A549 (cell line): ENCODE measurements at regions not wholly inside any gene's neighbourhood (a gene's known extent, or its start where the extent isn't known, plus 50 kb on each side); places are given as distances from the start of the nearest gene placed in this dataset.

Experiments
- ATAC-seq, 2 experiments: fragments of 200-7000 bp in 1 of 2; fragments of >200 bp in 1 of 2; cut with Nextera tagmentation in 1 of 2; cut with Tn5 transposase in 1 of 2; 3 replicates each; pipeline versions ENCODE4 v1.8.0 to v1.9.1; 2018 to 2020; ENCODE audit warnings: mild to moderate bottlenecking in 1 of 2, moderate library complexity in 1 of 2
- CTCF ChIA-PET: fragments of 300-600 bp; sonication (Branson Sonifier 250); formaldehyde crosslinking; extraction: SDS; loops from one replicate; lab custom pipeline; 2021; ENCODE audit warnings: antibody characterized with exemption, inconsistent platforms; lab: Yijun Ruan, JAX
- POLR2A ChIA-PET: fragments of 350-600 bp; formaldehyde crosslinking; extraction: SDS; loops from one replicate; lab custom pipeline; 2021; ENCODE audit warnings: antibody characterized with exemption, inconsistent platforms; lab: Yijun Ruan, JAX
- DNase-seq, 2 experiments: peaks; one replicate each; pipeline versions ENCODE4 v3.0.0 to v3.0.0-alpha.2; 2011 to 2016; ENCODE audit warnings: low read depth in 1 of 2, low spot score in 1 of 2
- FAIRE-seq: peaks from 2 replicates; lab custom pipeline; 2011; peaks lifted over from hg19 to GRCh38; lab: Jason Lieb, UNC
- H3K27ac ChIP-seq, 2 experiments: fragments of >200 bp; sonication (Bioruptor Twin); formaldehyde crosslinking; 3 replicates each; pipeline ENCODE4 v1.5.1; 2016 to 2017
- H3K4me1 ChIP-seq: fragments of >200 bp; sonication (Bioruptor Twin); formaldehyde crosslinking; 3 replicates; pipeline ENCODE4 v1.6.1; 2016
- H3K4me2 ChIP-seq: fragments of >200 bp; sonication (Bioruptor Twin); formaldehyde crosslinking; 3 replicates; pipeline ENCODE4 v1.6.1; 2016
- H3K4me3 ChIP-seq: fragments of >200 bp; sonication (Bioruptor Twin); formaldehyde crosslinking; 3 replicates; pipeline ENCODE4 v1.5.1; 2016
- H3K9me3 ChIP-seq: fragments of >200 bp; sonication (Bioruptor Twin); formaldehyde crosslinking; 3 replicates; pipeline ENCODE4 v1.6.1; 2016
- BHLHE40 ChIP-seq: IDR thresholded peaks from 2 replicates; pipeline ENCODE4 v1.6.1; 2012; ENCODE audit warnings: low read depth, low read length, inconsistent platforms
- CBX2 ChIP-seq: fragments of 200-600 bp; sonication (generic); IDR thresholded peaks from 2 replicates; pipeline ENCODE4 v1.6.1; 2016; ENCODE audit warnings: low read depth, mild to moderate bottlenecking, borderline replicate concordance
- EHMT2 ChIP-seq: fragments of 200-600 bp; sonication (generic); IDR thresholded peaks from 2 replicates; pipeline ENCODE4 v1.6.1; 2016; ENCODE audit warnings: antibody characterized with exemption, low read depth, mild to moderate bottlenecking, moderate library complexity
- ESRRA ChIP-seq: fragments of 150-350 bp; IDR thresholded peaks from 2 replicates; pipeline ENCODE4 v1.6.1; 2014; ENCODE audit warnings: mild to moderate bottlenecking, low read length, borderline replicate concordance
- HDAC2 ChIP-seq: fragments of 200-600 bp; sonication (generic); IDR thresholded peaks from 2 replicates; pipeline ENCODE4 v1.6.1; 2016
- HEYL ChIP-seq: fragments of 250-450 bp; sonication (Bioruptor Pico); IDR thresholded peaks from 2 replicates; pipeline ENCODE4 v1.8.0; 2021; ENCODE audit warnings: mild to moderate bottlenecking, moderate library complexity
- HOXB13 ChIP-seq: fragments of 250-450 bp; sonication (Bioruptor Pico); IDR thresholded peaks from 2 replicates; pipeline ENCODE4 v1.5.0; 2020; ENCODE audit warnings: low read depth, mild to moderate bottlenecking, moderate library complexity
- JUN ChIP-seq, 2 experiments: fragments of >200 bp; sonication (Bioruptor Twin); formaldehyde crosslinking; IDR thresholded peaks; 2 replicates in 1 of 2; 3 replicates in 1 of 2; pipeline ENCODE4 v1.6.1; 2016 to 2017
- KDM5A ChIP-seq: fragments of 200-600 bp; sonication (generic); IDR thresholded peaks from 2 replicates; pipeline ENCODE4 v1.6.1; 2016; ENCODE audit warnings: antibody characterized with exemption, mild to moderate bottlenecking
- MAZ ChIP-seq: fragments of 150-350 bp; IDR thresholded peaks from 2 replicates; pipeline ENCODE4 v1.6.1; 2014; ENCODE audit warnings: antibody characterized with exemption, low read depth, low read length, borderline replicate concordance
- POLR2A ChIP-seq: IDR thresholded peaks from 2 replicates; pipeline ENCODE4 v1.6.1; 2012; ENCODE audit warnings: mild to moderate bottlenecking, low read length
- RCOR1 ChIP-seq: fragments of 150-350 bp; IDR thresholded peaks from 2 replicates; pipeline ENCODE4 v1.6.1; 2014; ENCODE audit warnings: antibody characterized with exemption, low read length, low read depth
- RFX5 ChIP-seq: fragments of 450-650 bp; IDR thresholded peaks from 2 replicates; pipeline ENCODE4 v1.7.1; 2014; ENCODE audit warnings: antibody characterized with exemption, mild to moderate bottlenecking, moderate library complexity
- SREBF2 ChIP-seq: fragments of 450-650 bp; IDR thresholded peaks from 2 replicates; pipeline ENCODE4 v1.6.1; 2014; ENCODE audit warnings: mild to moderate bottlenecking, moderate library complexity
- ZC3H11A ChIP-seq: fragments of 450-650 bp; IDR thresholded peaks from 2 replicates; pipeline ENCODE4 v1.6.1; 2014; ENCODE audit warnings: antibody characterized with exemption, mild to moderate bottlenecking
- ZFP36 ChIP-seq: fragments of 450-650 bp; IDR thresholded peaks from 2 replicates; pipeline ENCODE4 v1.6.1; 2014; ENCODE audit warnings: borderline replicate concordance; ENCODE audit not compliant: partially characterized antibody
- ZSCAN20 ChIP-seq: fragments of 250-450 bp; sonication (Bioruptor Pico); IDR thresholded peaks from 2 replicates; pipeline ENCODE4 v1.8.0; 2022; ENCODE audit warnings: mild to moderate bottlenecking, moderate library complexity
- WGBS: methylation state at CpG from one replicate; pipeline ENCODE4 v1.1.6; 2017; ENCODE audit errors: missing lambda C conversion rate; 5-methylcytosine and 5-hydroxymethylcytosine counted together
- TF ChIP-seq, protein P1 (sequence below): fragments of >200 bp; sonication (Bioruptor Twin); formaldehyde crosslinking; IDR thresholded peaks from 3 replicates; pipeline ENCODE4 v1.5.1; 2016
- TF ChIP-seq, protein P2 (sequence below): fragments of 250-450 bp; sonication (Bioruptor Pico); IDR thresholded peaks from 2 replicates; pipeline ENCODE4 v1.5.0; 2021; ENCODE audit warnings: mild to moderate bottlenecking, moderate library complexity, borderline replicate concordance
- TF ChIP-seq, protein P3 (sequence below): fragments of 450-650 bp; IDR thresholded peaks from 2 replicates; pipeline ENCODE4 v1.6.1; 2014; ENCODE audit warnings: antibody characterized with exemption
- TF ChIP-seq, protein P4 (sequence below): fragments of >200 bp; sonication (Bioruptor Twin); formaldehyde crosslinking; IDR thresholded peaks from 3 replicates; pipeline ENCODE4 v1.6.1; 2016
- TF ChIP-seq, protein P5 (sequence below): fragments of 250-450 bp; sonication (Bioruptor Pico); IDR thresholded peaks from 2 replicates; pipeline ENCODE4 v1.5.0; 2020; ENCODE audit warnings: low read depth, mild to moderate bottlenecking, moderate library complexity
- TF ChIP-seq, protein P6 (sequence below): fragments of 150-350 bp; IDR thresholded peaks from 2 replicates; pipeline ENCODE4 v1.6.1; 2014; ENCODE audit warnings: low read depth, mild to moderate bottlenecking, low read length
- TF ChIP-seq, protein P7 (sequence below): IDR thresholded peaks from 2 replicates; pipeline ENCODE4 v1.6.1; 2012

DNA sequence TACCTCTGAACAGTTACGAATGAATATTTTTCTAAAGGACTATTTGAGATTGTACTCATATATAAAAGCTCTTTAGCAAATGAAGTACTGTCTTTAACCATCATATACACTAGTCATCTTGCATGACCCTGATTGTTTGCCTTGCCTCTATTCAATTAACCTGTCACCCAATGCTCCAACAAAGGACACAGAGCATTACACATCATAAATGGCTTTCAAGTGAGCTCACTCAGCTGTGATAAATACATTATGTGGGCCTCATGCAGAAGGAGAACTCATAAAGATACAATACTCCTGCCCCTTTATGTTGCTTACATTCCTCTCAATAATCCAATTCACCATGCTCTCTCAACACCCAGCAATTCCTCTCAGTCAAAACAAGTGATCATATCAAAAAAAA, 993.0 kb upstream of the PRMT6 start:
- ATAC-seq (no peak), FAIRE-seq (no peak), DNase-seq (no peak)
- TF ChIP-seq RCOR1 (no peak), EHMT2 (no peak), ZFP36 (no peak), ESRRA (no peak), RFX5 (no peak), CBX2 (no peak), HEYL (CRISPR knock-in tag) (no peak), ZSCAN20 (CRISPR knock-in tag) (no peak), HDAC2 (no peak), MAZ (no peak), SREBF2 (no peak), JUN (IDR thresholded peaks at IDR 0.05) (no peak)
- TF ChIP-seq, protein P1, sequence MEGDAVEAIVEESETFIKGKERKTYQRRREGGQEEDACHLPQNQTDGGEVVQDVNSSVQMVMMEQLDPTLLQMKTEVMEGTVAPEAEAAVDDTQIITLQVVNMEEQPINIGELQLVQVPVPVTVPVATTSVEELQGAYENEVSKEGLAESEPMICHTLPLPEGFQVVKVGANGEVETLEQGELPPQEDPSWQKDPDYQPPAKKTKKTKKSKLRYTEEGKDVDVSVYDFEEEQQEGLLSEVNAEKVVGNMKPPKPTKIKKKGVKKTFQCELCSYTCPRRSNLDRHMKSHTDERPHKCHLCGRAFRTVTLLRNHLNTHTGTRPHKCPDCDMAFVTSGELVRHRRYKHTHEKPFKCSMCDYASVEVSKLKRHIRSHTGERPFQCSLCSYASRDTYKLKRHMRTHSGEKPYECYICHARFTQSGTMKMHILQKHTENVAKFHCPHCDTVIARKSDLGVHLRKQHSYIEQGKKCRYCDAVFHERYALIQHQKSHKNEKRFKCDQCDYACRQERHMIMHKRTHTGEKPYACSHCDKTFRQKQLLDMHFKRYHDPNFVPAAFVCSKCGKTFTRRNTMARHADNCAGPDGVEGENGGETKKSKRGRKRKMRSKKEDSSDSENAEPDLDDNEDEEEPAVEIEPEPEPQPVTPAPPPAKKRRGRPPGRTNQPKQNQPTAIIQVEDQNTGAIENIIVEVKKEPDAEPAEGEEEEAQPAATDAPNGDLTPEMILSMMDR, result no peak
- TF ChIP-seq, protein P2, sequence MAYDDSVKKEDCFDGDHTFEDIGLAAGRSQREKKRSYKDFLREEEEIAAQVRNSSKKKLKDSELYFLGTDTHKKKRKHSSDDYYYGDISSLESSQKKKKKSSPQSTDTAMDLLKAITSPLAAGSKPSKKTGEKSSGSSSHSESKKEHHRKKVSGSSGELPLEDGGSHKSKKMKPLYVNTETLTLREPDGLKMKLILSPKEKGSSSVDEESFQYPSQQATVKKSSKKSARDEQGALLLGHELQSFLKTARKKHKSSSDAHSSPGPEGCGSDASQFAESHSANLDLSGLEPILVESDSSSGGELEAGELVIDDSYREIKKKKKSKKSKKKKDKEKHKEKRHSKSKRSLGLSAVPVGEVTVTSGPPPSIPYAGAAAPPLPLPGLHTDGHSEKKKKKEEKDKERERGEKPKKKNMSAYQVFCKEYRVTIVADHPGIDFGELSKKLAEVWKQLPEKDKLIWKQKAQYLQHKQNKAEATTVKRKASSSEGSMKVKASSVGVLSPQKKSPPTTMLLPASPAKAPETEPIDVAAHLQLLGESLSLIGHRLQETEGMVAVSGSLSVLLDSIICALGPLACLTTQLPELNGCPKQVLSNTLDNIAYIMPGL (CRISPR knock-in tag), result no peak
- TF ChIP-seq, protein P3, sequence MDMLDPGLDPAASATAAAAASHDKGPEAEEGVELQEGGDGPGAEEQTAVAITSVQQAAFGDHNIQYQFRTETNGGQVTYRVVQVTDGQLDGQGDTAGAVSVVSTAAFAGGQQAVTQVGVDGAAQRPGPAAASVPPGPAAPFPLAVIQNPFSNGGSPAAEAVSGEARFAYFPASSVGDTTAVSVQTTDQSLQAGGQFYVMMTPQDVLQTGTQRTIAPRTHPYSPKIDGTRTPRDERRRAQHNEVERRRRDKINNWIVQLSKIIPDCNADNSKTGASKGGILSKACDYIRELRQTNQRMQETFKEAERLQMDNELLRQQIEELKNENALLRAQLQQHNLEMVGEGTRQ, result no peak
- TF ChIP-seq, protein P4, sequence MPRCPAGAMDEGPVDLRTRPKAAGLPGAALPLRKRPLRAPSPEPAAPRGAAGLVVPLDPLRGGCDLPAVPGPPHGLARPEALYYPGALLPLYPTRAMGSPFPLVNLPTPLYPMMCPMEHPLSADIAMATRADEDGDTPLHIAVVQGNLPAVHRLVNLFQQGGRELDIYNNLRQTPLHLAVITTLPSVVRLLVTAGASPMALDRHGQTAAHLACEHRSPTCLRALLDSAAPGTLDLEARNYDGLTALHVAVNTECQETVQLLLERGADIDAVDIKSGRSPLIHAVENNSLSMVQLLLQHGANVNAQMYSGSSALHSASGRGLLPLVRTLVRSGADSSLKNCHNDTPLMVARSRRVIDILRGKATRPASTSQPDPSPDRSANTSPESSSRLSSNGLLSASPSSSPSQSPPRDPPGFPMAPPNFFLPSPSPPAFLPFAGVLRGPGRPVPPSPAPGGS, result no peak
- TF ChIP-seq, protein P5, sequence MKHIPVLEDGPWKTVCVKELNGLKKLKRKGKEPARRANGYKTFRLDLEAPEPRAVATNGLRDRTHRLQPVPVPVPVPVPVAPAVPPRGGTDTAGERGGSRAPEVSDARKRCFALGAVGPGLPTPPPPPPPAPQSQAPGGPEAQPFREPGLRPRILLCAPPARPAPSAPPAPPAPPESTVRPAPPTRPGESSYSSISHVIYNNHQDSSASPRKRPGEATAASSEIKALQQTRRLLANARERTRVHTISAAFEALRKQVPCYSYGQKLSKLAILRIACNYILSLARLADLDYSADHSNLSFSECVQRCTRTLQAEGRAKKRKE (CRISPR knock-in tag), result no peak
- CTCF ChIA-PET, result interaction anchor here (0.6 kb wide), 1 partner anchor 145 kb away, joined by 3 read pairs; no protein-coding TSS in a partner anchor
- POLR2A ChIA-PET, result no interaction called here
- no peaks in the 10 kb centered on the region for H3K4me1 ChIP-seq
- 0% methylated on average over 1 of the region's 1 CpG for WGBS
- H3K9me3 ChIP-seq, result no peaks in the 10 kb centered on the region
- no peak overlapping the region for H3K4me2 ChIP-seq
- H3K27ac ChIP-seq, result no peak overlapping the region
- H3K4me3 ChIP-seq, result no peak overlapping the region

DNA sequence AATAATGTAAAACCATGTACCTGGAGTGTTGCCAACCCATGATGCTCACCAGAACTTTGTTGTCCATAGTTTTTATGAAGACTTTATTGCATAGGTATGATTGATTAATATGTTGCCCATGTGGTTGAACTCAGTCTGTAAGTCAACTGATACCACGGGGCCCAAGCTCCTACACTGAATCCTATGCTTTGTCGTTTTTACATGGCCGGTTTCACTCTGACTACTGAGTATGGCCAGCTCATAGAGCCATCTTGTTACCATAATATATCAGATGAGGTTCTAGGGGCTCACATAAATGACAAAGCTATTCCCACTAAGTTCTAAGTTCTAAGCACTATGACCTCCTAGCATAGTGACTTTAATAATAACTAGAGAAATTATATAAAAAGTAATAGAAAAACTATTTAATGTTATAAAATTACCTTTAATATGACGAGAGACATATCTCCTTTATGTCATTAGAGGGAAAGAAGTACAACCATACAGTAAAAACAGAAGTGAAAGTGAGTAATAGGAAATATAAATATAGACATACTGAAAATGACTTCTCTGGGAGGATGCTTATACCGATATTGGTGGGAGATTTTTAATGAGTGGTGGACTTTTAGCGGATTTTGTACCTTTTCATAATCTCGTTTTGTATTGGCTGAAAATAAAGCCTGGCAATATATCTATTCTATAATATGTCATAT, 983.4 kb upstream of the PRMT6 start:
- Histone ChIP-seq H3K27ac (no peak overlapping the region), H3K4me2 (no peak overlapping the region), H3K9me3 (no peaks in the 10 kb centered on the region), H3K4me3 (no peak overlapping the region), H3K4me1 (no peaks in the 10 kb centered on the region)
- POLR2A ChIA-PET, result no interaction called here
- FAIRE-seq (no peak), DNase-seq (no peak), ATAC-seq (no peak)
- no peak for TF ChIP-seq BHLHE40
- no peak for TF ChIP-seq EHMT2
- TF ChIP-seq, protein P3, result no peak
- TF ChIP-seq POLR2A, result no peak
- TF ChIP-seq RCOR1, result no peak
- TF ChIP-seq, protein P6, sequence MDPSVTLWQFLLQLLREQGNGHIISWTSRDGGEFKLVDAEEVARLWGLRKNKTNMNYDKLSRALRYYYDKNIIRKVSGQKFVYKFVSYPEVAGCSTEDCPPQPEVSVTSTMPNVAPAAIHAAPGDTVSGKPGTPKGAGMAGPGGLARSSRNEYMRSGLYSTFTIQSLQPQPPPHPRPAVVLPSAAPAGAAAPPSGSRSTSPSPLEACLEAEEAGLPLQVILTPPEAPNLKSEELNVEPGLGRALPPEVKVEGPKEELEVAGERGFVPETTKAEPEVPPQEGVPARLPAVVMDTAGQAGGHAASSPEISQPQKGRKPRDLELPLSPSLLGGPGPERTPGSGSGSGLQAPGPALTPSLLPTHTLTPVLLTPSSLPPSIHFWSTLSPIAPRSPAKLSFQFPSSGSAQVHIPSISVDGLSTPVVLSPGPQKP, result no peak
- TF ChIP-seq, protein P7, sequence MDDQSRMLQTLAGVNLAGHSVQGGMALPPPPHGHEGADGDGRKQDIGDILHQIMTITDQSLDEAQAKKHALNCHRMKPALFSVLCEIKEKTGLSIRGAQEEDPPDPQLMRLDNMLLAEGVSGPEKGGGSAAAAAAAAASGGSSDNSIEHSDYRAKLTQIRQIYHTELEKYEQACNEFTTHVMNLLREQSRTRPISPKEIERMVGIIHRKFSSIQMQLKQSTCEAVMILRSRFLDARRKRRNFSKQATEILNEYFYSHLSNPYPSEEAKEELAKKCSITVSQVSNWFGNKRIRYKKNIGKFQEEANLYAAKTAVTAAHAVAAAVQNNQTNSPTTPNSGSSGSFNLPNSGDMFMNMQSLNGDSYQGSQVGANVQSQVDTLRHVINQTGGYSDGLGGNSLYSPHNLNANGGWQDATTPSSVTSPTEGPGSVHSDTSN, result no peak
- TF ChIP-seq KDM5A, result no peak
- TF ChIP-seq ZC3H11A, result no peak
- TF ChIP-seq, protein P4, result no peak
- no peak for TF ChIP-seq HOXB13 (CRISPR knock-in tag)
- WGBS, result 3% methylated on average over 7 of the region's 7 CpGs
- CTCF ChIA-PET, result no interaction called here
